Type B pancreatic cell (in vitro differentiated cells): ENCODE measurements at regions not wholly inside any gene's neighbourhood (a gene's known extent, or its start where the extent isn't known, plus 50 kb on each side); places are given as distances from the start of the nearest gene placed in this dataset.
"Not testable (repeated sequence)": the region's sequence is repeated elsewhere in the genome, so short reads cannot be mapped to it uniquely, and the experiment has no call there.

Source experiments
- DNase-seq: peaks from one replicate; pipeline ENCODE4 v3.0.0; 2021; ENCODE audit warnings: mixed read lengths; ENCODE audit not compliant: unreplicated experiment; ENCODE audit errors: extremely low spot score
- H3K27ac Mint-ChIP-seq: 2 replicates; pipeline ENCODE4 v1.8.0; 2021; ENCODE audit warnings: mild to moderate bottlenecking, mixed read lengths
- H3K27me3 Mint-ChIP-seq: 2 replicates; pipeline ENCODE4 v1.8.0; 2021; ENCODE audit warnings: mixed read lengths
- H3K36me3 Mint-ChIP-seq: 2 replicates; pipeline ENCODE4 v1.8.0; 2021; ENCODE audit warnings: mixed read lengths
- H3K4me1 Mint-ChIP-seq: one replicate; pipeline ENCODE4 v1.8.0; 2021; ENCODE audit warnings: mixed read lengths; ENCODE audit not compliant: unreplicated experiment
- H3K4me3 Mint-ChIP-seq: 2 replicates; pipeline ENCODE4 v1.8.0; 2021; ENCODE audit warnings: mild to moderate bottlenecking, mixed read lengths
- H3K9me3 Mint-ChIP-seq: 2 replicates; pipeline ENCODE4 v1.8.0; 2021; ENCODE audit warnings: mixed read lengths
- CTCF ChIP-seq: fragments of 200-600 bp; sonication (generic); conservative IDR thresholded peaks from 2 replicates; pipeline ENCODE4 v1.5.0; 2021; ENCODE audit warnings: antibody characterized with exemption, mild to moderate bottlenecking

- no peak for DNase-seq
- H3K9me3 Mint-ChIP-seq, result peaks cover 15% of the 10 kb centered on the region
- H3K27me3 Mint-ChIP-seq, result peaks cover 3% of the 10 kb centered on the region
- no peaks in the 10 kb centered on the region for H3K36me3 Mint-ChIP-seq
- H3K4me1 Mint-ChIP-seq, result no peaks in the 10 kb centered on the region
- TF ChIP-seq CTCF, result no peak
- no peak overlapping the region for H3K4me3 Mint-ChIP-seq
- H3K27ac Mint-ChIP-seq, result no peak overlapping the region
These were observed 437.9 kb downstream of the SOX2 start for GRCh38 chr3:182149594-182149993.

- H3K4me3 Mint-ChIP-seq, H3K4me1 Mint-ChIP-seq, DNase-seq, H3K27ac Mint-ChIP-seq, H3K36me3 Mint-ChIP-seq, H3K27me3 Mint-ChIP-seq: not testable (repeated sequence)
- peaks cover 13% of the 10 kb centered on the region for H3K9me3 Mint-ChIP-seq
These were observed 444.6 kb downstream of the SOX2 start for GRCh38 chr3:182156326-182156725.

- H3K36me3 Mint-ChIP-seq, result no peaks in the 10 kb centered on the region
- peaks cover 6% of the 10 kb centered on the region for H3K4me1 Mint-ChIP-seq
- peak overlapping the region; percentile 89 for H3K27ac Mint-ChIP-seq
- TF ChIP-seq CTCF, result no peak
- no peaks in the 10 kb centered on the region for H3K27me3 Mint-ChIP-seq
- H3K4me3 Mint-ChIP-seq, result peak overlapping the region; percentile 71
- no peaks in the 10 kb centered on the region for H3K9me3 Mint-ChIP-seq
- no peak for DNase-seq
These were observed 453.5 kb downstream of the SOX2 start for GRCh38 chr3:182165234-182165633.

GRCh38 chr3:182172534-182172933 lies 460.8 kb downstream of the SOX2 start:
- Mint-ChIP-seq H3K9me3 (no peaks in the 10 kb centered on the region), H3K4me3 (no peak overlapping the region), H3K36me3 (no peaks in the 10 kb centered on the region), H3K27ac (no peak overlapping the region), H3K27me3 (peaks cover 8% of the 10 kb centered on the region), H3K4me1 (no peaks in the 10 kb centered on the region)
- no peak for DNase-seq
- TF ChIP-seq CTCF, result no peak

- H3K4me1 Mint-ChIP-seq, result peaks cover 26% of the 10 kb centered on the region
- H3K4me3 Mint-ChIP-seq, result no peak overlapping the region
- no peak for DNase-seq
- no peaks in the 10 kb centered on the region for H3K36me3 Mint-ChIP-seq
- no peak overlapping the region for H3K27ac Mint-ChIP-seq
- H3K9me3 Mint-ChIP-seq, result no peaks in the 10 kb centered on the region
- no peak for TF ChIP-seq CTCF
- peaks cover 10% of the 10 kb centered on the region for H3K27me3 Mint-ChIP-seq
These were observed 466.9 kb downstream of the SOX2 start for GRCh38 chr3:182178488-182179200.

- Mint-ChIP-seq H3K4me3 (no peak overlapping the region), H3K4me1 (peaks cover 26% of the 10 kb centered on the region), H3K36me3 (no peaks in the 10 kb centered on the region), H3K27me3 (peaks cover 10% of the 10 kb centered on the region), H3K27ac (no peak overlapping the region), H3K9me3 (no peaks in the 10 kb centered on the region)
- DNase-seq, result no peak
- no peak for TF ChIP-seq CTCF
These were observed 467.9 kb downstream of the SOX2 start for GRCh38 chr3:182179631-182180030.
